22Rv1 (cell line): ENCODE measurements at regions not wholly inside any gene's neighbourhood (a gene's known extent, or its start where the extent isn't known, plus 50 kb on each side); places are given as distances from the start of the nearest gene placed in this dataset.

ENCODE experiments used
- CTCF ChIP-seq: fragments of 450-650 bp; IDR thresholded peaks from 2 replicates; pipeline ENCODE4 v1.5.1; 2017; ENCODE audit warnings: mild to moderate bottlenecking
- ZFX ChIP-seq: fragments of 450-650 bp; IDR thresholded peaks from 2 replicates; pipeline ENCODE4 v1.6.1; 2017; ENCODE audit warnings: antibody characterized with exemption, borderline replicate concordance

GRCh38 chr5:6221141-6221626 lies 157.2 kb downstream of the MED10 start:
- TF ChIP-seq CTCF (no peak), ZFX (no peak)
